ENCODE measurements at regions not wholly inside any gene's neighbourhood (a gene's known extent, or its start where the extent isn't known, plus 50 kb on each side); places are given as distances from the start of the nearest gene placed in this dataset.
"Not testable (repeated sequence)": the region's sequence is repeated elsewhere in the genome, so short reads cannot be mapped to it uniquely, and the experiment has no call there.

DNA sequence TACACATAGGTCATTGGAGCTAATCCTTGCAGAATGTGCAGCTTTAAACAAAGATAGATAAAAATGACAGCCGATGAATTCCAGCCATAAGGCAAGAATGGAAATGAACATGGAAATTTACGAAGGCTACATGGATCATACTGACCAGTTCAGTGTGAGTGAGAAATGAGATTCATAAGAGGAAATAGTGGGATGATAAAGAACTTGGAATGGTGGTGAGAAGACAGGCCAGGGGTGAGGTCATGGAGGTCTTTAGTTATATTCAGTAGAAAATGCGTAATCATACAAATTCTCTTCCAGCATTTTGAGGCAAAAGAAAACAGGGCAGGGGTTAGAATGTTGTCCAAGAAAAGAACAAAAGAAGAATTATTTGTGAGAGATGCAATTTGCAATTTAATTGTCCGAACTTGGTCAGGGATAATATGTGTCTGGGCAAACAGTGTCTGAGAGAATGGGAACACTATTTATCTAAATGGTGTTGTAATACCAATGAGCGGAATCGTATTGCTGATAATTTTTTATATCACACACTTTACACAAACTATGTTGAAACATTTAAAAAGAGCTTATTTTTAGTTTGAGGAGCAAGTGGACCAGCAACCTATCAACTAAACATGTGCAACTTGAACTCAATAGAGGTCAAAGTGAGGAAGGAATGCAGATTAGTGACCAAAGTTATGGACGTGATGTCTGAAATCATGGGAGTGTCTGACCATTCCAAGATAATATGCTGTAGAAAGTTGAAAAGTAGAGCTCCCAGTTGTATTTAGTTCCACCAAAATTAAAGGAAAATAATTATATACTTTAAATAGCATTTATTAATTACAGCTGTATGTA lies 739.0 kb upstream of the NCAM2 start:
- H3K27ac Mint-ChIP-seq: no peak overlapping the region
- no peak for DNase-seq
- no peaks in the 10 kb centered on the region for H3K27me3 Mint-ChIP-seq (ENCODE audit: low read depth)
- no peaks in the 10 kb centered on the region for H3K36me3 Mint-ChIP-seq (ENCODE audit: insufficient read depth in 2 of 2)
- H3K4me3 Mint-ChIP-seq: no peak overlapping the region
- ATAC-seq (replicated peaks in 1 of 2): no peak
- no peaks in the 10 kb centered on the region for H3K4me1 Mint-ChIP-seq (ENCODE audit: low read depth)
- peaks cover 0 to 9% of the 10 kb centered on the region in 2 donors for H3K9me3 Mint-ChIP-seq

DNA sequence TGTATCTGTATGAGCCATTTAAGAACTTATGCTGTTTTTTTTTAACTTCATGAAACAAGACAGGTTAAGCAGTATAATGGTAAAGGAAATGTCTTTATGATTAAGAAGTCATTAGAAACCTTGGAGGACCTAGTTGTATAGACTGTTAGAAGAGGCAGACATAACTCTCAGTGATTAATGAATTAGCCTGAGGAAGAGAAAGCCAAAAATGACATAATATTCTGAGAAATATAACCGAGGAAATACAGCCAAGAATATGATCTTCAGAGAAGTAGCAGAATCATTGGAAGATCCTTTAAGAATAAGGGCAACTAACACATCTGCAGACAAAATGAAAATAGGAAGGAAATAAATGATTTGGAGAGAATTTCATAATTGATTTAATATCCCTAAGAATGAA lies 738.1 kb upstream of the NCAM2 start:
- H3K4me1 Mint-ChIP-seq (ENCODE audit: low read depth): no peaks in the 10 kb centered on the region
- peaks cover 2 to 9% of the 10 kb centered on the region in 2 donors for H3K9me3 Mint-ChIP-seq
- no peak overlapping the region for H3K4me3 Mint-ChIP-seq
- no peaks in the 10 kb centered on the region for H3K27me3 Mint-ChIP-seq (ENCODE audit: low read depth)
- no peaks in the 10 kb centered on the region for H3K36me3 Mint-ChIP-seq (ENCODE audit: insufficient read depth in 2 of 2)
- no peak overlapping the region for H3K27ac Mint-ChIP-seq
- ATAC-seq (replicated peaks in 1 of 2) (no peak), DNase-seq (no peak)

- no peak for DNase-seq
- Mint-ChIP-seq H3K27me3 (ENCODE audit: low read depth) (no peaks in the 10 kb centered on the region), H3K4me1 (ENCODE audit: low read depth) (no peaks in the 10 kb centered on the region), H3K9me3 (peaks cover 2 to 9% of the 10 kb centered on the region in 2 donors), H3K4me3 (no peak overlapping the region), H3K36me3 (ENCODE audit: insufficient read depth in 2 of 2) (no peaks in the 10 kb centered on the region), H3K27ac (no peak overlapping the region)
- no peak for ATAC-seq (replicated peaks in 1 of 2)
These were observed 736.8 kb upstream of the NCAM2 start for GRCh38 chr21:20261364-20261763.

- Mint-ChIP-seq H3K9me3 (peaks cover 0 to 2% of the 10 kb centered on the region in 2 donors), H3K4me1 (ENCODE audit: low read depth) (no peaks in the 10 kb centered on the region), H3K4me3 (no peak overlapping the region), H3K27ac (no peak overlapping the region), H3K27me3 (ENCODE audit: low read depth) (no peaks in the 10 kb centered on the region), H3K36me3 (ENCODE audit: insufficient read depth in 2 of 2) (no peaks in the 10 kb centered on the region)
- no peak for ATAC-seq (replicated peaks in 1 of 2)
- no peak for DNase-seq
These were observed 732.3 kb upstream of the NCAM2 start for GRCh38 chr21:20265707-20266440.

- Mint-ChIP-seq H3K36me3 (ENCODE audit: insufficient read depth in 2 of 2) (no peaks in the 10 kb centered on the region), H3K27ac (no peak overlapping the region), H3K27me3 (ENCODE audit: low read depth) (no peaks in the 10 kb centered on the region), H3K4me3 (no peak overlapping the region), H3K9me3 (peaks cover 0 to 2% of the 10 kb centered on the region in 2 donors), H3K4me1 (ENCODE audit: low read depth) (no peaks in the 10 kb centered on the region)
- DNase-seq: no peak
- ATAC-seq (replicated peaks in 1 of 2): no peak
These were observed 731.8 kb upstream of the NCAM2 start for GRCh38 chr21:20266441-20266710.

DNA sequence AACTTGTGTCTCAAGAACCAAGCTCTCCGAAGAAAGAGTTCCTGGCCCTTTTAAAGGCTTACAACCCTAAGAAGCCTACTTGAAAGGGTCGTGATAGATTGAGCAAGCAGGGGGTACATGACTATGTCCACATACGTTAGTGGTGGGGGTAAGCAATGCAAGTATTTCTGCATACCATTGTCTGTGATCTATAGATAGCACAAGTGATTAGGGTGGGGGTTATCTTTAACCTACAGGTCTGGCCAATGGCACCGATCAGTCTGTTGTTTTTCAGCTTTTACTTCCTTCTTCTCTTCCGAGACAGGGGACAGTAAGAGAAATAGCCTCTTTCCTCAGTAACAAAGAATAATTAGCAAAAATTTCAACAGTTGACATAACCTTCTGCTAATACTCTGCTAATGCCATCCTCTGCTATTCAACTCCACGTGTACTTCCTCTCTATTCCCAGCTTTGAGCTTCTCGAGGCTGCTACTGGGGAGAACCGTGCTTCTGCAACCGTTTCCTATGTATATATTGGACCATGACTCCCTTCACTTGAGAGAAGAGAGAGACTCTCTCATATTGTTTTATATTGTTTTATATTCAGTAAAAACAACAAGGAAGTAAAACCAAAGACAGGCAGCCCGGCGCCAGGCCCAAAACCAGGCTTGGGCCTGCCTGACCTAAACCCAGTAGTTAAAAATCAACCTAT lies 727.7 kb upstream of the NCAM2 start:
- ATAC-seq (replicated peaks in 1 of 2): no peak
- Mint-ChIP-seq H3K36me3 (ENCODE audit: insufficient read depth in 2 of 2) (peaks cover 0 to 2% of the 10 kb centered on the region in 2 donors), H3K27ac (no peak overlapping the region), H3K4me1 (ENCODE audit: low read depth) (no peaks in the 10 kb centered on the region), H3K9me3 (peaks cover 9 to 10% of the 10 kb centered on the region in 2 donors), H3K27me3 (ENCODE audit: low read depth) (no peaks in the 10 kb centered on the region), H3K4me3 (no peak overlapping the region)
- no peak for DNase-seq

DNA sequence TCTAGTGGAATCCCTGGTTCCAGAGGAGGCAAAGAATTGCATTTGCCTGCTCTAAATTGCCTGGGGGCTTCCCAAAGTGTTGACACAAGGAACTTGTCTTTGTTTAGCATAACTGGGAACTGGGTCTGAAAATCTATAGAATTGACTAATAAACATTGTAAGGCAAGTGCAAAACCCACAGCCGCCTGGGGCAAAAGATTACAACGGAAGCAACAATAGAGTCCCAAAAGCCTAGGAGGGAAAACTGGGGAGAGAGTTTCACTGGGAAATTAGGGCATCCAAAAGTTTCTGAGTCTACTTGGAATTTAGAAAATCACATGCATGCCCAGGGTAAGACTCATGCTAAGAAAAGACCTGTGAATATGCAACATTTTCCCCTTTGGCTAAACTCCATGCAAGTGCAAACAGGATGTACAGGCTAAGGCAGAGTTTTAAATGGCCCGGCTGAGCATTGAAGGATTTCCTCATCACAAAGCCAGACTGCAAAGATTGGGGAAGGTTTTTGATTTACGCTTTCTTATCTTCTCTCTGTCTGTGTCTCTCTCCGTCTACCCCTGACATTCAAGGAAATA lies 725.3 kb upstream of the NCAM2 start:
- Mint-ChIP-seq H3K27me3 (ENCODE audit: low read depth) (no peaks in the 10 kb centered on the region), H3K9me3 (peaks cover 9 to 10% of the 10 kb centered on the region in 2 donors), H3K4me3 (no peak overlapping the region), H3K36me3 (ENCODE audit: insufficient read depth in 2 of 2) (peaks cover 0 to 2% of the 10 kb centered on the region in 2 donors), H3K27ac (no peak overlapping the region), H3K4me1 (ENCODE audit: low read depth) (no peaks in the 10 kb centered on the region)
- ATAC-seq (replicated peaks in 1 of 2) (no peak), DNase-seq (no peak)

DNA sequence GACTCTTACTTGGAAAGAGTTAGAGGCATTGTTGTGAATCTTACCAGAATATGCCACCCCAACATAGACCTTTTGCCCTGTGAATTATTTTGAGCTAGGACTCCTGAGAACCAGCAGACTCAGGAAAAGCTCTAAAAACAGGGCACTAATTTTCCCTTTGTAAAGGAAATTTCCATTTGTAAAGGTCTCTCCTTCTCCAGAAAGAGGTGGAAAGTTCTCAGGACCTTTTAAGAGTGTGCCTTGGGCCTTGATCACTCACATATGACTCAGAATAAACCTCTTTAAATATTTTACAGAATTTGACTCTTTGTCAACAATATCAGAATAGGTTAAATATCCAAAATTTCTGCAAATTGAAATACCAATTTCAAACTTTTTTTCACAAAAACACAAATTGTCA lies 721.8 kb upstream of the NCAM2 start:
- Mint-ChIP-seq H3K27ac (no peak overlapping the region), H3K4me3 (no peak overlapping the region), H3K27me3 (ENCODE audit: low read depth) (no peaks in the 10 kb centered on the region), H3K4me1 (ENCODE audit: low read depth) (no peaks in the 10 kb centered on the region), H3K9me3 (peaks cover 10 to 11% of the 10 kb centered on the region in 2 donors), H3K36me3 (ENCODE audit: insufficient read depth in 2 of 2) (peaks cover 0 to 4% of the 10 kb centered on the region in 2 donors)
- DNase-seq (no peak), ATAC-seq (replicated peaks in 1 of 2) (no peak)

DNA sequence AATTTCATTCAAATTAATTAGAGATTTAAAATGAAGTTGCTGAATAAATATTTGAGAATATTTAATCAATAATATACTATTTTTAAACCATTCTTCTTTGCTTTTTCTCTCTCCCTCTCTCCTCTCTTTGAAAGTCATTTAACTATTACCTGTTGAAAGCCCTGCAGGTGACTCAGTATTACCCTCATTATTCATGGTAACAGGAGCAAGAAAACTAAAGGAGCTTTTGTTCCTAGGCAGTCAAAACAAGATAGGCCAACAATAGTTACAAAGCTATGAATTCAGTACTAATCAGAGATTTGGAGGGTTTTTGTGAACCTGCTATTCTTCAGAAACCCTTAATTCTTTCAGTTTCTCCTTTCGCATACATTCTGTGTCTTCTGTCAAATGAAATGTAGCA lies 721.3 kb upstream of the NCAM2 start:
- ATAC-seq (replicated peaks in 1 of 2) (no peak), DNase-seq (no peak)
- Mint-ChIP-seq H3K4me1 (ENCODE audit: low read depth) (no peaks in the 10 kb centered on the region), H3K36me3 (ENCODE audit: insufficient read depth in 2 of 2) (peaks cover 0 to 4% of the 10 kb centered on the region in 2 donors), H3K4me3 (no peak overlapping the region), H3K9me3 (peaks cover 10 to 11% of the 10 kb centered on the region in 2 donors), H3K27me3 (ENCODE audit: low read depth) (no peaks in the 10 kb centered on the region), H3K27ac (no peak overlapping the region)

GRCh38 chr21:20283836-20284235 lies 714.4 kb upstream of the NCAM2 start:
- Mint-ChIP-seq H3K27ac (no peak overlapping the region), H3K36me3 (ENCODE audit: insufficient read depth in 2 of 2) (peaks cover 0 to 2% of the 10 kb centered on the region in 2 donors), H3K9me3 (peaks cover 2 to 5% of the 10 kb centered on the region in 2 donors), H3K27me3 (ENCODE audit: low read depth) (no peaks in the 10 kb centered on the region), H3K4me1 (ENCODE audit: low read depth) (no peaks in the 10 kb centered on the region), H3K4me3 (no peak overlapping the region)
- no peak for DNase-seq
- ATAC-seq (replicated peaks in 1 of 2): no peak

DNA sequence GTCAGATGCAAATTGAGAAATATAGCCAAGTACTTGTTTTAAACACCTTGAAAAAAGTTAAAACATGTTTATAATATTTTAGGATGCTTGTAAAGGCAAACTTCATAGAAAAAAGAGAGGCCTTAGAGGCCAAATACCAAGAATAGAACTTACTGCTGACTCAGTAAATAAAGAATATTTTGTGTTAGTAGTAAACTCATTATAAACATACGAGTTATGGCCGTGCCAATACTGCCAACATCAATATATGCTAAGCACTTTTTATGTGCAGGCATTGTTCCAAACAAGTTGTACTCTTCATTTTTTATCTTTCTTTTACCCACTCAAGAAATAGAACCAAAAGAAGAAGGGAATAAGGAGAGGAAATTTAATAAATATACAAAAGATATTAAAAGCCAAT lies 705.9 kb upstream of the NCAM2 start:
- DNase-seq: no peak
- ATAC-seq (replicated peaks in 1 of 2): no peak
- Mint-ChIP-seq H3K27ac (no peak overlapping the region), H3K27me3 (ENCODE audit: low read depth) (no peaks in the 10 kb centered on the region), H3K9me3 (peaks cover under 1 to 5% of the 10 kb centered on the region in 2 donors), H3K4me3 (no peak overlapping the region), H3K36me3 (ENCODE audit: insufficient read depth in 2 of 2) (no peaks in the 10 kb centered on the region), H3K4me1 (ENCODE audit: low read depth) (no peaks in the 10 kb centered on the region)

DNA sequence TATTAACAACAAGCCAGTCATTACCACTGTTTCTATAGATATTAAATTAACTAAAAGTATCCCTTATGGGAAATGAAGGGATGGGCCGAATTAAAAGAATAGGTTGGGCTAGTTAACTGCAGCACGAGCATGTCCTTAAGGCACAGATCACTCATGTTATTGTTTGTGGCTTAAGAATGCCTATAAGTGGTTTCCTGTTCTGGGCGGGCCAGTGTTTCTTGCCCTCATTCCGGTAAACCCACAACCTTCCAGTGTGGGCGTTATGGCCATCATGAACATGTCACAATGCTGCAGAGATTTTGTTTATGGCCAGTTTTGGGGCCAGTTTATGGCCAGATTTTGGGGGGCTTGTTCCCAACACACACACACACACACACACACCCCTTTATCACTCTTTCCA lies 705.4 kb upstream of the NCAM2 start:
- ATAC-seq (replicated peaks in 1 of 2); DNase-seq; H3K27ac Mint-ChIP-seq; H3K36me3 Mint-ChIP-seq (ENCODE audit: insufficient read depth in 2 of 2); H3K27me3 Mint-ChIP-seq (ENCODE audit: low read depth); H3K4me3 Mint-ChIP-seq; H3K4me1 Mint-ChIP-seq (ENCODE audit: low read depth); H3K9me3 Mint-ChIP-seq: not testable (repeated sequence)

GRCh38 chr21:20301395-20301794 lies 696.8 kb upstream of the NCAM2 start:
- DNase-seq (no peak), ATAC-seq (replicated peaks in 1 of 2) (no peak)
- H3K4me3 Mint-ChIP-seq: no peak overlapping the region
- no peaks in the 10 kb centered on the region for H3K27me3 Mint-ChIP-seq (ENCODE audit: low read depth)
- no peaks in the 10 kb centered on the region for H3K4me1 Mint-ChIP-seq (ENCODE audit: low read depth)
- H3K27ac Mint-ChIP-seq: no peak overlapping the region
- no peaks in the 10 kb centered on the region for H3K36me3 Mint-ChIP-seq (ENCODE audit: insufficient read depth in 2 of 2)
- H3K9me3 Mint-ChIP-seq: peaks cover 5 to 6% of the 10 kb centered on the region in 2 donors
